HUDEP-2 (cell line): ENCODE measurements at regions not wholly inside any gene's neighbourhood (a gene's known extent, or its start where the extent isn't known, plus 50 kb on each side); places are given as distances from the start of the nearest gene placed in this dataset.

Experiments used
- DNase-seq, 76 experiments: peaks; one replicate each; lab custom pipeline; 2025; ENCODE audit not compliant: unreplicated experiment in 76 of 76; lab: John Stamatoyannopoulos, UW

- no peak for DNase-seq
These were observed 275.5 kb upstream of the FMN2 start for GRCh38 chr1:239816081-239816782.

DNA sequence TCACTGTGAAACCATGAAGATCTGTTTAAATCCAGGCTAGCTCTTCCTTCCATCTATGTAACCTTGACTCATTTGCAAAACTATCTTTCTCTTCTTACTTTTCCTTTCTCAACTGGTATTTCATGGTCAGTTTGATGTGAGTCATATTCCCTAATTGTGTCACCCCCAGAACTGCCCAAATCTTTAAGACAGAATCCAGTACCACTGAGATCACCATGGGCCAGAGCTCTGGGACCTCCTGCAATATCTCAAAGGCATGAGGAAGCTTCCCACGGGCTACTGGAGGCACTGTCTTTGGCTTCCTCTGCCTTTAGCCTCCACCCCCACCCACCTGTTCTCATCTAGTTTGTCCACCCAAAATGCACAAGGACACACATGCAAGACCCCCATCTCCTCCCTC is 274.4 kb upstream of the FMN2 start:
- DNase-seq = no peak

DNA sequence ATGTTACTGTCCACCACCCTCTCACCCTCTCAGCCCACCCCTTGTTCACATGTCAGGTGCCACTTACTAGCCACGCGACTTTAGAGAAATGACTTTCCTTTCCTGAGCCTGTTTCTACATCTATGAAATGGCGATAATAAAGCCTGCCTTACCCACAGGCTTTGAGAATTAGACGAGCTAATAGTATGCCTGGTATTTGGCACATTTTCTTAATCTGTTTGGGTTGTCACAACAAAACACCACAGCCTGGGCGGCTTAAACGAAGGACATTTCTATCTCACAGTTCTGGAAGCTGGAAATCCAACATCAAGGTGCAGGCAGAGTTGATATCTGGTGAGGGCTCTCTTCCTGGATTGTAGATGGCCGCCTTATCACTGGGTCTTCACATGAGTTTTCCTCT is 273.9 kb upstream of the FMN2 start:
- DNase-seq = no peak

- no peak for DNase-seq
These were observed 272.6 kb upstream of the FMN2 start for GRCh38 chr1:239819096-239819495.

GRCh38 chr1:239819756-239820250 is 271.9 kb upstream of the FMN2 start:
- no peak for DNase-seq

GRCh38 chr1:239823852-239824251 is 267.8 kb upstream of the FMN2 start:
- no peak for DNase-seq

- DNase-seq = no peak
These were observed 265.5 kb upstream of the FMN2 start for GRCh38 chr1:239826211-239826610.

DNA sequence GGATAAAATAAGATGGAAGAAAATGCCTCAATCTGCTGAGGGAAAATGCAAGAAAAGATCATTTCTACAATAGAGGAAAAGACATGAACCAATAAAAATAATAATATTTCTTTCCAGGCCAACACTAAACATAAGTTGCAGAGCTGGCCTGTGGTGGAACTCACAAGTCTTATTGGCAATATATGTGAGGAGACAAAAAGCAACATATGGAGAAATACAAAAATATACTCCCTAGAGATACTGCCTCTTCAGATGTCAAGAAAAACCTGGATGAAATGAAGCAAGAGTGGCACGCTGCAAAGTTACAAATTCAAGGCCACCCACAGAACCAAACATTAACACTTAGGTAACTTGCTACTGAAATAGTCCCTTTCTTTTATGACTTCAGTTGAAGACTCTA is 264.9 kb upstream of the FMN2 start:
- DNase-seq = no peak

DNA sequence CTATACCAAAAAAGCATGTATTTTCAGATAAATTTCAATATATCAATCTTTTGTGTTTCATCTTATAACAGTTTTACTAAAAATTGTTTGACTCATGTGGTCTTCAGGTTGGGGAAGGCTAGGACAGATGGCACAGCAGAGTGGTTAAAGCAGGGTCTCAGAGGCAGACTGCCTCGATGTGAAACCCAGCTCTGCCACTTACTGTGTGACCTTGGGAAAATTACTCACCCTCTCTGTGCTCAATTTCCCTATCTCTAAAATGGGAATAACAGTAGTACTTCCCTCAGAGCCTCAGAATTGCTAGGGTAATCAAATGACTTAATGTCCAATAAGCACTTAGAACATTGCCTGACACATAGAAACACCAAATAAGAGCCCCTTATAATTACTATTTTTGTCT is 262.1 kb upstream of the FMN2 start:
- no peak for DNase-seq

DNA sequence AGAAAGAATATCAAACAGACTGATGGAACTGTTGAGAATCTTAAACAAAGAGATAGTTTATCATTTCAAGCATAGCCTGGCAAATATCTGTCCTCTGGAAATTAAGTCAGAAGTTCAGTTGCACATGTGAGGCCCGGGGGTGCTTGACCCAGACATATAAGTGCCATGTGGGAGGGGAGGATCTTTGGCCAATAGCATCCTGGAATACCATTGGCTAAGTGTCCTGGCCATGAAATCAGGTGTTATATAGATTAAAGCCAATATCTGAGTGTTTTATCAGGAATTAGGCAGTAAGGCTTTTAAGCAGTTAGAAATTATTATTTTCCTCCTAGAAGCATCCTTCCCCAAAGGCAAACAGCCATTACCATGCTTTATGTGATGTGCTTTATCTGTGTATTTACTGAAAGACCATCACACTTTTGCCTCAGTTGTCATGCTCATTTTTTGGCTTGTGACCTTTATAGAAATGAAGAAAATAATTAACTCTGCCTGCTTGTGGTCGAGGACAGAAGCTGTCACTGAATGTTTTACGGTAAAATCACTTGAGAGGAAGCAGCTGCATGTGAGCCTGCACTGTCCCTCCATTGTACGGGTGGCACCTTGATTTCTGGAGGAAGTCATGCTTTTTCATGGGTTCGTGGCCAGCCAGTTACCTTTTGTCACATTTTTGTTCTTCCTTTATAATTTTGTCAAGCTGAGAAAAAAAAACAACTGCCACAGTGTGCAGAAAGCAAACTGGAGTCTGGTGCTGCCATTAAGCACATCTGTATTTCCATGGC is 259.9 kb upstream of the FMN2 start:
- no peak for DNase-seq

DNA sequence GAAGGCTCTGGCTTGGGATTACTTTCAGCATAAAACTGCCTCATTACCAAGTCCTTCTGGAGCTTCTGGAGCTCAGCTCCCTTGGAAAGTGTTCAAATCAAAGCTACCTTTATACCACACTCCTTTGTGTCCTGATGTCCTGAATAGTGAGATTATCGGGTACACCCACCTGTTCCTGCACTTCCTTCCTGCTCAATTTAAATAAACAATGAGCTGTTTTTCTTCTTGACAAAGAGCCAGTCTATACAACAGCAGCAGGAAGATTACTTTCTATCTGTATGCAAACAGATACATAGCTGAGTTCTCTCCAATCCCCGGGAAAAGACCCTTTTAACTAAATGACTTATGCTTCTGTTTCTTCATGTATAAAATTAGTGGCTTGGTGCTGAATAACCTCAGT is 258.0 kb upstream of the FMN2 start:
- DNase-seq = no peak

DNA sequence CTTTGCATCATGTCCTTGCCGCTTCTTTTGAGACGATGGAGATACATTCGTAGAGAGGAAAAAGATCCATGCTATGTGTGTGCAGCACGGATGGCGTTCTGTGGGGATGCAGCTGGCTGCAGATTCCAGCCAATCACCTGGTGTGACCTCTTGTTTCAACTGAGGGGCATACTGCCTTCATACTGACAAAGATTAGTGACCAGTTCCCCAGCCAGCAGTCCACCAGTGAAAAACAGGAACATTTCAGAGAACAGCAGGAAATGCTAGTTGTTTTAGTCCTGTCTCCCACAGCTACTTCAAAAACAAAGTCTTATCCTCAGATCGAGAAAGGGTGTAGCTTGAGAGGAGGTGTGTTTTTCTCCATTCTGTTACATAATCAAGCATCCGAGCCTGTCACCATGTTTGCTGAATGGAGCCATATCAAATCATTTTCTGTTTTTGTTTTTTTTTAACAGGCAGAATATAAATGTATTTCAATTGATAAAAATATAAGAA is 255.7 kb upstream of the FMN2 start:
- DNase-seq = no peak

- no peak for DNase-seq
These were observed 251.3 kb upstream of the FMN2 start for GRCh38 chr1:239840336-239840735.

DNA sequence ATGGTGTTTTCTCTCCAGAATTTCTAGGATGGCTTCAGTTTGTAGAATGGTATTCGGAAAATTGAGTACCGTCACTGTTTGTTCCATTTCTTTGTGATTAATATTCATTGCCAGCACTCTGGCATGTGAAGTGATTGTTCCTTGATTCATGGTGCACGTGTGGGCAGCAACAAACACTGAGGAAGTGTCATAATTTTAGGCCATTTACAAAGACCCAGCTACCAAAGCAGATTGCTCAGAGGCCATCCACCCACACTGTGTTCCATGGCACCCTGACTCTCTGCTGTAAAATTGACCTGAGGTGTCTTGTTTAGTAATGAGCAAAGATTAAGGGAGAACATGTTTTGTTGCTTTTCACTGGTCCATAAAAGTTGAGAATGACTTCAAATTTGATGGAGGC is 250.9 kb upstream of the FMN2 start:
- DNase-seq = no peak

GRCh38 chr1:239841631-239842030 is 250.1 kb upstream of the FMN2 start:
- no peak for DNase-seq

- DNase-seq = no peak
These were observed 248.1 kb upstream of the FMN2 start for GRCh38 chr1:239843541-239843940.

- DNase-seq = no peak
These were observed 246.8 kb upstream of the FMN2 start for GRCh38 chr1:239844833-239845232.

- no peak for DNase-seq
These were observed 236.8 kb upstream of the FMN2 start for GRCh38 chr1:239854922-239855321.

DNA sequence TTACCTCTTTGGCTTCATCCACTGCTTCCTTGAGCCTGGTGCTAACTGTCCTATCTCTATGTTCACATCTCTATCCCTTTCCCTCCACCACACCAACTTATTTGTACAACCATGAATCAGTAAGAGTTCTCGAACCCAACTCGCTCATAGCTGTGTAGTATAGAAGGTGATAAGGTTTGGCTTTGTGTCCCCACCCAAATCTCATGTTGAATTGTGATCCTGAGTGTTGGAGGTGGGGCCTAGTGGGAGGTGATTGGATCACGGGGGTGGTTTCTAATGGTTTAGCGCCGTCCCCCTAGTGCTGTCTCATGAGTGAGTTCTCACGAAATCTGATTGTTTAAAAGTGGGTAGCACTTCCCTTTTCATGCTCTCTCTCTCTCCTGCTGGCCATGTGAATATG is 235.6 kb upstream of the FMN2 start:
- no peak for DNase-seq

DNA sequence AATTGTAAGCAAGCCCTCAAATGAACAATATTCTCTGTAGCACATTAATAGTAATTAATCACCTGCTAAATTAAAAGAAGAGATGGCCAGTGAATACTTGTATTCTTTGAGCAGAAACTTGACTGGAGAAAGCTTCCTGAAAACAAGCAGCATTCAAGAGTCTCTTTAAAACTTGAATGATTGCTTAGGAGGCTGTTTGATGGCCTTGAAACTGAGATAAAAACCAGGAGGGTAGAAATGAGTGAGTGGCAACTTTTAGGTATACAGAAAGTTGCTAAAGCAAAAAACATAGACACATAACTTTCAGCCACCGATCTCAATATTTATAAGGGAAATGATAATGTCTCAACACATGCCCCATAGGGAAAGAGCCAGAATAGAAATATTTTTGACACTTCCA is 234.8 kb upstream of the FMN2 start:
- DNase-seq = no peak

DNA sequence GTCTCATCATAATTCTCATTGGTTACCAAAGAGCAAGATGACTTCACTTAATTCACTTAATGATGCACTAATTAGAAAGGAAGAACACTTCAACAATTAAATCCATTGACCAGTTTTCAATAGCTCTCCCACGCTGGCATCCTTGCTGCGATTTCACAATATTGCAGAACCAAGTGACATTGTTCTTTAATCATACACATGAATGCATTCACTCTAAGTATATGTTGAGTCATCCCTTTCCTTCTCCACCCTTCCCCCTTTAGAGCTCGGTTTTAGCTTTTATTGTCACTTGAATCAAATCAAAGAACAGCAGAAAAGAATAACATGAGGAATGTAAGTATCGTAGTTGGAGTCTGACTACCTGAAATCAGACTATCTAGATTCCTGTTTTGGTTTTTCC is 233.6 kb upstream of the FMN2 start:
- DNase-seq = no peak

DNA sequence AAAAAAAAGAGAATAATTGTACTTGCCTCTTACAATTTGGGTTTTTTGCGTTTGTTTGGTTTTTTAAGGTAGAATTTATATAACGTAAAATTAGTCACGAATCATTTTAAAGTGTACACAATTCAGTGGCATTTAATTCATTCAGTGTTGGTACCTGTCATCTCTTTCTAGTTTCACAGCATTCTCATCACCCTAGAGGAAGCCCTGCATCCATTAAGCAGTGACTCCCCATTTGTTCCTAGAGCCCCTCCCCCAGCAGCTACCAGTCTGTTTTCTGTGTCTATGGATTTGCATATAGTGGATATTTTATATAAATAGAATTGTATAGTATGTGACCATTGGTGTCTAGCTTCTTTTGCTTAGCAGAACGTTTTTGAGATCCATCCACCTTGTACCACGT is 233.2 kb upstream of the FMN2 start:
- DNase-seq = no peak
